ENCODE measurements at regions not wholly inside any gene's neighbourhood (a gene's known extent, or its start where the extent isn't known, plus 50 kb on each side); places are given as distances from the start of the nearest gene placed in this dataset.
"Not testable (repeated sequence)": the region's sequence is repeated elsewhere in the genome, so short reads cannot be mapped to it uniquely, and the experiment has no call there.

DNA sequence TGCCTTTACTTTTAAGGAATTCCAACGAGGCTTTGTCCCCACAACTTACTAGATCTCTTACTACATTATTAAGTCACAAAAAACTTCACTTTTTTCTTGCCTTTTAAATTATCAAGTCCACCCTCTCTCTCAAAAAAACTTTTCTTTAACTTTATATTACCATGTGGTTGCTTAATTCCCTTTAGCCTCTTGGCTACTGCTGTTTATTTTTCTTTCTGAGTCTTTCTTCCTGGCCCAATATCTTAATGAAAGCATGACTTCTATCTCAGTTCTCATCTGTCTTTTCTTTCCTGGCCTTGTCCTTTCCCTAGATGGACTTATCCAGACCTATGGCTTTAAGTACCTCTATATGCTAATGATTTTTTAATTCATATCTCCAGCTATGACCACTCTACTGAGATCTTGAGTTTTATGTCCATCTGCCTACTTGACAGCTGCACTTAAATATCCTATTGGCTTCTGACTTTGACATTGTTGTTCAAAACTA lies 710.5 kb downstream of the RFPL4B start:
- no peaks in the 10 kb centered on the region for H3K9me3 ChIP-seq (ENCODE audit: control insufficient read depth in 2 of 2, insufficient read depth in 1 of 2, low read length in 1 of 2)
- H3K4me1 ChIP-seq (ENCODE audit: control insufficient read depth in 2 of 2, insufficient read depth in 2 of 2, low read length in 2 of 2) = no peaks in the 10 kb centered on the region
- H3K27me3 ChIP-seq (ENCODE audit: control insufficient read depth in 2 of 2, insufficient read depth in 1 of 2, low read length in 1 of 2) = no peaks in the 10 kb centered on the region
- no peak for DNase-seq (ENCODE audit: low read depth in 6 of 9, low spot score in 9 of 9)
- H3K36me3 ChIP-seq (ENCODE audit: control insufficient read depth in 2 of 2, insufficient read depth in 2 of 2, low read length in 1 of 2) = no peaks in the 10 kb centered on the region
- WGBS = 69% methylated on average over 1 of the region's 1 CpG
- no peak overlapping the region for H3K27ac ChIP-seq (ENCODE audit: low read depth in 1 of 2, low read length in 1 of 2)
- H3K4me3 ChIP-seq (ENCODE audit: low read length in 2 of 2) = no peak overlapping the region

DNA sequence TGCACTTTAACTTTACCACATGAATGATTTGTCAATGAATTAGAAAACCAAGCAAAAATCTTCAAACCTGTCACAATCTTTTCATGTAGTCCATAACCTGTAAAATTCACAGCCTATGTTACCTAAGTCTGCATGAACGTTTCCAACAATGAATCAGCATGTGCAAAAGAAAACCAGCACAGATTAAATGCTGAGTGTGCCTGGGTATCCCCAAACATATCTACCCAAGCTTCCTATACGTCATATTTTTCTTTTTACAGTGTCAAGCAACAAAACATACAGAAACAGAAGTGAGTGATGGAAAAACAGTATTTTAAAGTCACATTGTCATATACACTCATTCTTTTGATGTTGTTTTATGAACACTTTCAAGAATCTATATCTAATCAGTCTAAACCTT lies 713.5 kb downstream of the RFPL4B start:
- Histone ChIP-seq H3K9me3 (ENCODE audit: control insufficient read depth in 2 of 2, insufficient read depth in 1 of 2, low read length in 1 of 2) (no peaks in the 10 kb centered on the region), H3K27me3 (ENCODE audit: control insufficient read depth in 2 of 2, insufficient read depth in 1 of 2, low read length in 1 of 2) (no peaks in the 10 kb centered on the region), H3K36me3 (ENCODE audit: control insufficient read depth in 2 of 2, insufficient read depth in 2 of 2, low read length in 1 of 2) (no peaks in the 10 kb centered on the region), H3K4me3 (ENCODE audit: low read length in 2 of 2) (no peak overlapping the region), H3K4me1 (ENCODE audit: control insufficient read depth in 2 of 2, insufficient read depth in 2 of 2, low read length in 2 of 2) (no peaks in the 10 kb centered on the region), H3K27ac (ENCODE audit: low read depth in 1 of 2, low read length in 1 of 2) (no peak overlapping the region)
- DNase-seq (ENCODE audit: low read depth in 6 of 9, low spot score in 9 of 9) = no peak
- WGBS = 81% methylated on average over 2 of the region's 2 CpGs

DNA sequence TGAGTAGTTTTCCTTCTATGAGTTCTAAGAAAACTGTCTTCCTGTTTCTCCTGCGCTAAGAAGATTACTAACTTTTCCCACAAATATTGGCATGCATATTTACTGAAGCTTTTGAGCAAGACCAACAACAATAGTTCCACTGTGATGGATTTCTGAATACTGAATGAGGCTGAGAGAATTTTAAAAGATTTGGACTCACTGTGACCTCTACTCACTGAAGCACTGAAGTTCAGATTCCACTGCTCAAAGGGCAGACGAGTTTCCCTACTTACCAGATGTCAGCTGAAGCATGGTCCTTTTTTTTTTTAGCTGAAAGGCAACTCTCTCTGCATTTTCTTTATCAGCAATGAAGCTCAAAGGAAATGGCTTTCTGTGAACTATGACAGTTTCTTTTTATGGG lies 718.5 kb downstream of the RFPL4B start:
- WGBS = 67% methylated on average over 2 of the region's 2 CpGs
- no peak overlapping the region for H3K27ac ChIP-seq (ENCODE audit: low read depth in 1 of 2, low read length in 1 of 2)
- DNase-seq (ENCODE audit: low read depth in 6 of 9, low spot score in 9 of 9) = peak in 1 of 9 donors; percentile 2

GRCh38 chr6:113067612-113068275 lies 720.6 kb downstream of the RFPL4B start:
- no peak overlapping the region for H3K4me3 ChIP-seq (ENCODE audit: low read length in 2 of 2)
- WGBS = 91% methylated on average over 3 of the region's 3 CpGs
- no peaks in the 10 kb centered on the region for H3K36me3 ChIP-seq (ENCODE audit: control insufficient read depth in 2 of 2, insufficient read depth in 2 of 2, low read length in 1 of 2)
- no peaks in the 10 kb centered on the region for H3K9me3 ChIP-seq (ENCODE audit: control insufficient read depth in 2 of 2, insufficient read depth in 1 of 2, low read length in 1 of 2)
- DNase-seq (ENCODE audit: low read depth in 6 of 9, low spot score in 9 of 9) = no peak
- H3K4me1 ChIP-seq (ENCODE audit: control insufficient read depth in 2 of 2, insufficient read depth in 2 of 2, low read length in 2 of 2) = no peaks in the 10 kb centered on the region
- H3K27me3 ChIP-seq (ENCODE audit: control insufficient read depth in 2 of 2, insufficient read depth in 1 of 2, low read length in 1 of 2) = no peaks in the 10 kb centered on the region
- no peak overlapping the region for H3K27ac ChIP-seq (ENCODE audit: low read depth in 1 of 2, low read length in 1 of 2)

More for the DNA sequence above, 718.5 kb downstream of the RFPL4B start:
- no peaks in the 10 kb centered on the region for H3K9me3 ChIP-seq (ENCODE audit: control insufficient read depth in 2 of 2, insufficient read depth in 1 of 2, low read length in 1 of 2)
- no peaks in the 10 kb centered on the region for H3K36me3 ChIP-seq (ENCODE audit: control insufficient read depth in 2 of 2, insufficient read depth in 2 of 2, low read length in 1 of 2)
- H3K4me3 ChIP-seq (ENCODE audit: low read length in 2 of 2) = no peak overlapping the region
- H3K4me1 ChIP-seq (ENCODE audit: control insufficient read depth in 2 of 2, insufficient read depth in 2 of 2, low read length in 2 of 2) = no peaks in the 10 kb centered on the region
- no peaks in the 10 kb centered on the region for H3K27me3 ChIP-seq (ENCODE audit: control insufficient read depth in 2 of 2, insufficient read depth in 1 of 2, low read length in 1 of 2)

DNA sequence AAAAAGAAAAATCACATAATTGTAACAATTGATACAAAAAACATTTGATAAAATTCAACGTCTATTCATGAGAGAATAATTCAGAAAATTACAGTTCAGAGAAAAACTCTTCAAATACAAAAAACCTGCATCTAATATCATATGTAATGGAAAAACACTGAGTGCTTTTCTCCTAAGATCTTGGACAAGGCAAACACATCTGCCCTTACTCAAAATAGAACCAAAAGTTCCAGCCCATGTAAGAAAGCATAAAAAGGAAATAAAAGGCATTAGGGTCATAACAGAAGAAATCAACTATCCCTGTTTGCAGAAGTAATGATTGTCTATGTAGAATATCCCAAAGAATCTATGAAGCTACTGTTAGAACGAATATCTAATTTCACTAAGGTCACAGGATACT lies 721.4 kb downstream of the RFPL4B start:
- Histone ChIP-seq H3K36me3 (ENCODE audit: control insufficient read depth in 2 of 2, insufficient read depth in 2 of 2, low read length in 1 of 2) (no peaks in the 10 kb centered on the region), H3K4me1 (ENCODE audit: control insufficient read depth in 2 of 2, insufficient read depth in 2 of 2, low read length in 2 of 2) (no peaks in the 10 kb centered on the region), H3K9me3 (ENCODE audit: control insufficient read depth in 2 of 2, insufficient read depth in 1 of 2, low read length in 1 of 2) (no peaks in the 10 kb centered on the region), H3K27me3 (ENCODE audit: control insufficient read depth in 2 of 2, insufficient read depth in 1 of 2, low read length in 1 of 2) (no peaks in the 10 kb centered on the region), H3K27ac (ENCODE audit: low read depth in 1 of 2, low read length in 1 of 2) (no peak overlapping the region), H3K4me3 (ENCODE audit: low read length in 2 of 2) (no peak overlapping the region)
- WGBS = 89% methylated on average over 2 of the region's 2 CpGs
- DNase-seq (ENCODE audit: low read depth in 6 of 9, low spot score in 9 of 9) = peak in 1 of 9 donors; percentile 3

DNA sequence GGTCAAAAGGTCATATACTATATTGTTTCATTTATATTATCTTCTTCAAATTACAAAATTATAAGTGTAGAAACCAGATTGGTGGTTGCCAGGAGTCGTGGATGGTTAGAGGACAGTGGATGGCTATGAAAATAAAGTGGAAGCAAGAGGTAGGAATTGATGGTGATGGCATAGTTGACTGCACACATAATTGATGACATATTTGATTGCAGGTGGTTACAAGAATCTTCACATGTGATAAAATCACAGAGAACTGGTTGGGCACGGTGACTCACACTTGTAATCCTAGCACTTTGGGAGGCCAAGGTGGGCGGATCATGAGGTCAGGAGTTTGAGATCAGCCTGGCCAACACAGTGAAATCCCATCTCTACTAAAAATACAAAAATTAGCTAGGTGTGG lies 723.6 kb downstream of the RFPL4B start:
- WGBS = 95% methylated on average over 3 of the region's 3 CpGs
- H3K9me3 ChIP-seq (ENCODE audit: control insufficient read depth in 2 of 2, insufficient read depth in 1 of 2, low read length in 1 of 2); H3K36me3 ChIP-seq (ENCODE audit: control insufficient read depth in 2 of 2, insufficient read depth in 2 of 2, low read length in 1 of 2); H3K4me1 ChIP-seq (ENCODE audit: control insufficient read depth in 2 of 2, insufficient read depth in 2 of 2, low read length in 2 of 2); H3K27ac ChIP-seq (ENCODE audit: low read depth in 1 of 2, low read length in 1 of 2); H3K27me3 ChIP-seq (ENCODE audit: control insufficient read depth in 2 of 2, insufficient read depth in 1 of 2, low read length in 1 of 2); DNase-seq (ENCODE audit: low read depth in 6 of 9, low spot score in 9 of 9); H3K4me3 ChIP-seq (ENCODE audit: low read length in 2 of 2): not testable (repeated sequence)

- 85% methylated on average over 1 of the region's 1 CpG for WGBS
- Histone ChIP-seq H3K27ac (ENCODE audit: low read depth in 1 of 2, low read length in 1 of 2) (no peak overlapping the region), H3K9me3 (ENCODE audit: control insufficient read depth in 2 of 2, insufficient read depth in 1 of 2, low read length in 1 of 2) (no peaks in the 10 kb centered on the region), H3K4me3 (ENCODE audit: low read length in 2 of 2) (no peak overlapping the region), H3K4me1 (ENCODE audit: control insufficient read depth in 2 of 2, insufficient read depth in 2 of 2, low read length in 2 of 2) (no peaks in the 10 kb centered on the region), H3K36me3 (ENCODE audit: control insufficient read depth in 2 of 2, insufficient read depth in 2 of 2, low read length in 1 of 2) (no peaks in the 10 kb centered on the region), H3K27me3 (ENCODE audit: control insufficient read depth in 2 of 2, insufficient read depth in 1 of 2, low read length in 1 of 2) (no peaks in the 10 kb centered on the region)
- no peak for DNase-seq (ENCODE audit: low read depth in 6 of 9, low spot score in 9 of 9)
These were observed 726.6 kb downstream of the RFPL4B start for GRCh38 chr6:113073611-113074191.

DNA sequence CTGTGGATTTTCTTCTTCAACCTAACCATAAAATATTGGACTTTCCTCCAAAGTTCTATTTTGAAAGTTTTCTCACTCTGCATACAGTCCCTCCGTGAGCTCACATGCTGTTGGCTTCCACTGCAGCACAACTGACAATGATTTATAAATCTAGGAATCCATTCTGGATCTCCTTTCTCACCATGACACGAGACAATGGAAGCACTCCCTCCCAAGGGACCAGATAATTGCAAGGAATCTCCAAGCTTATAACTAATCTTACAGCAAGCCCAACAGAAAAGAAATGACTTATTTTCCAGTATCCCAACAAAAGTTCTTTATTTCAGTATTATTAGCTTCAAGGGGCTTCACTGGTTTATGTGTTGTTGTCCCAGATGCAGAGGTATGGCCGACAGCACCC lies 729.0 kb downstream of the RFPL4B start:
- 91% methylated on average over 3 of the region's 3 CpGs for WGBS
- no peaks in the 10 kb centered on the region for H3K27me3 ChIP-seq (ENCODE audit: control insufficient read depth in 2 of 2, insufficient read depth in 1 of 2, low read length in 1 of 2)
- DNase-seq (ENCODE audit: low read depth in 6 of 9, low spot score in 9 of 9) = no peak
- no peaks in the 10 kb centered on the region for H3K9me3 ChIP-seq (ENCODE audit: control insufficient read depth in 2 of 2, insufficient read depth in 1 of 2, low read length in 1 of 2)
- no peak overlapping the region for H3K4me3 ChIP-seq (ENCODE audit: low read length in 2 of 2)
- no peaks in the 10 kb centered on the region for H3K4me1 ChIP-seq (ENCODE audit: control insufficient read depth in 2 of 2, insufficient read depth in 2 of 2, low read length in 2 of 2)
- H3K27ac ChIP-seq (ENCODE audit: low read depth in 1 of 2, low read length in 1 of 2) = no peak overlapping the region
- H3K36me3 ChIP-seq (ENCODE audit: control insufficient read depth in 2 of 2, insufficient read depth in 2 of 2, low read length in 1 of 2) = no peaks in the 10 kb centered on the region

- WGBS = 96% methylated on average over 1 of the region's 1 CpG
- Histone ChIP-seq H3K4me1 (ENCODE audit: control insufficient read depth in 2 of 2, insufficient read depth in 2 of 2, low read length in 2 of 2) (no peaks in the 10 kb centered on the region), H3K36me3 (ENCODE audit: control insufficient read depth in 2 of 2, insufficient read depth in 2 of 2, low read length in 1 of 2) (no peaks in the 10 kb centered on the region), H3K4me3 (ENCODE audit: low read length in 2 of 2) (no peak overlapping the region), H3K27ac (ENCODE audit: low read depth in 1 of 2, low read length in 1 of 2) (no peak overlapping the region), H3K27me3 (ENCODE audit: control insufficient read depth in 2 of 2, insufficient read depth in 1 of 2, low read length in 1 of 2) (no peaks in the 10 kb centered on the region), H3K9me3 (ENCODE audit: control insufficient read depth in 2 of 2, insufficient read depth in 1 of 2, low read length in 1 of 2) (no peaks in the 10 kb centered on the region)
- no peak for DNase-seq (ENCODE audit: low read depth in 6 of 9, low spot score in 9 of 9)
These were observed 729.7 kb downstream of the RFPL4B start for GRCh38 chr6:113076816-113077215.

Data from thymus (tissue), 11 donors.